ENCODE measurements at regions not wholly inside any gene's neighbourhood (a gene's known extent, or its start where the extent isn't known, plus 50 kb on each side); places are given as distances from the start of the nearest gene placed in this dataset.

GRCh38 chr3:177804646-177805045 lies 607.4 kb upstream of the TBL1XR1 start:
- no peak overlapping the region for H3K27ac ChIP-seq (ENCODE audit: insufficient read depth, low read depth, low read length)
- FAIRE-seq (no peak), DNase-seq (ENCODE audit: low read depth, low spot score) (no peak)
- no peaks in the 10 kb centered on the region for H3K9me3 ChIP-seq (replicated peaks; ENCODE audit: control insufficient read depth, insufficient read depth, low read length)
- H3K4me3 ChIP-seq (replicated peaks in 1 of 3; ENCODE audit: insufficient read depth in 1 of 3, low read depth in 1 of 3, low read length in 3 of 3), result no peak overlapping the region
- ChIA-PET CTCF (no interaction called here), POLR2A (no interaction called here)
- no peak overlapping the region for H3K4me2 ChIP-seq (ENCODE audit: insufficient read depth, low read length)
- H4K20me1 ChIP-seq (replicated peaks; ENCODE audit: control insufficient read depth, extremely low read depth, insufficient read depth, low read length), result no peaks in the 10 kb centered on the region
- BruUV-seq (replicated peaks), result no TSS peak
- peaks cover 2% of the 10 kb centered on the region for H3K4me1 ChIP-seq (ENCODE audit: control insufficient read depth, extremely low read depth, insufficient read depth, low read length)
- H3K79me2 ChIP-seq (ENCODE audit: control insufficient read depth, insufficient read depth, low read length), result no peaks in the 10 kb centered on the region
- dilution Hi-C loops (cut with MboI; ENCODE audit: extremely low pct_ligation_motif_present, low sequenced_read_pairs), result no loop called here
- intact Hi-C loops (cut with micrococcal nuclease), result no loop called here
- no peak overlapping the region for H2AFZ ChIP-seq (ENCODE audit: low read depth, low read length)
- no peaks in the 10 kb centered on the region for H3K9me1 ChIP-seq (replicated peaks; ENCODE audit: control insufficient read depth, extremely low read depth, insufficient read depth, low read length)
- TF ChIP-seq CTCF (IDR thresholded peaks at IDR 0.05; ENCODE audit: extremely low read depth in 1 of 2, insufficient read depth in 1 of 2, low read depth in 1 of 2, low read length in 2 of 2) (no peak), GATA2 (IDR thresholded peaks at IDR 0.05; ENCODE audit: insufficient read depth, insufficient read length, low read depth, low read length) (no peak), POLR2AphosphoS5 (IDR thresholded peaks at IDR 0.05; ENCODE audit: insufficient read depth, low read depth, low read length) (no peak), MYC (IDR thresholded peaks at IDR 0.05; ENCODE audit: low read depth, low read length) (no peak), JUN (IDR thresholded peaks at IDR 0.05; ENCODE audit: borderline replicate concordance, insufficient read depth, insufficient read length, low read depth) (no peak), POLR2A (IDR thresholded peaks at IDR 0.05; ENCODE audit: low read depth, low read length) (no peak), FOS (IDR thresholded peaks at IDR 0.05; ENCODE audit: borderline replicate concordance, insufficient read depth, low read length) (no peak), EZH2 (IDR thresholded peaks at IDR 0.05; ENCODE audit: borderline replicate concordance, low read depth, low read length, severe bottlenecking) (no peak)
- TF ChIP-seq, protein P1, sequence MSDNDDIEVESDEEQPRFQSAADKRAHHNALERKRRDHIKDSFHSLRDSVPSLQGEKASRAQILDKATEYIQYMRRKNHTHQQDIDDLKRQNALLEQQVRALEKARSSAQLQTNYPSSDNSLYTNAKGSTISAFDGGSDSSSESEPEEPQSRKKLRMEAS (IDR thresholded peaks at IDR 0.05; ENCODE audit: insufficient read depth, insufficient read length), result no peak
- H3K36me3 ChIP-seq (ENCODE audit: control insufficient read depth in 2 of 2, extremely low read depth in 1 of 2, insufficient read depth in 2 of 2, low read length in 2 of 2), result no peaks in the 10 kb centered on the region
- no peaks in the 10 kb centered on the region for H3K27me3 ChIP-seq (ENCODE audit: control insufficient read depth in 2 of 2, insufficient read depth in 2 of 2, low read length in 2 of 2)
- no peak overlapping the region for H3K9ac ChIP-seq (replicated peaks; ENCODE audit: extremely low read depth, insufficient read depth, low read length)
